ENCODE measurements at regions not wholly inside any gene's neighbourhood (a gene's known extent, or its start where the extent isn't known, plus 50 kb on each side); places are given as distances from the start of the nearest gene placed in this dataset.

GRCh38 chr7:94303118-94303517, 91.6 kb upstream of the COL1A2 start:
- in situ Hi-C loops (cut with MboI; ENCODE audit: low sequenced_read_pairs, unreplicated experiment) = no loop called here
- no peak for TF ChIP-seq CTCF (IDR thresholded peaks at IDR 0.05; ENCODE audit: borderline replicate concordance, control extremely low read depth, extremely low read depth, insufficient read depth, missing control alignments)
- no peak for DNase-seq (ENCODE audit: low spot score)

GRCh38 chr7:94303695-94304094, 91.0 kb upstream of the COL1A2 start:
- no peak for DNase-seq (ENCODE audit: low spot score)
- TF ChIP-seq CTCF (IDR thresholded peaks at IDR 0.05; ENCODE audit: borderline replicate concordance, control extremely low read depth, extremely low read depth, insufficient read depth, missing control alignments) = no peak
- in situ Hi-C loops (cut with MboI; ENCODE audit: low sequenced_read_pairs, unreplicated experiment) = no loop called here

GRCh38 chr7:94304878-94305277, 89.8 kb upstream of the COL1A2 start:
- DNase-seq (ENCODE audit: low spot score) = no peak
- no peak for TF ChIP-seq CTCF (IDR thresholded peaks at IDR 0.05; ENCODE audit: borderline replicate concordance, control extremely low read depth, extremely low read depth, insufficient read depth, missing control alignments)
- in situ Hi-C loops (cut with MboI; ENCODE audit: low sequenced_read_pairs, unreplicated experiment) = no loop called here

GRCh38 chr7:94305836-94306235, 88.9 kb upstream of the COL1A2 start:
- no peak for TF ChIP-seq CTCF (IDR thresholded peaks at IDR 0.05; ENCODE audit: borderline replicate concordance, control extremely low read depth, extremely low read depth, insufficient read depth, missing control alignments)
- in situ Hi-C loops (cut with MboI; ENCODE audit: low sequenced_read_pairs, unreplicated experiment) = no loop called here

GRCh38 chr7:94307399-94308048, 87.2 kb upstream of the COL1A2 start:
- in situ Hi-C loops (cut with MboI; ENCODE audit: low sequenced_read_pairs, unreplicated experiment) = no loop called here
- no peak for TF ChIP-seq CTCF (IDR thresholded peaks at IDR 0.05; ENCODE audit: borderline replicate concordance, control extremely low read depth, extremely low read depth, insufficient read depth, missing control alignments)
- no peak for DNase-seq (ENCODE audit: low spot score)

More at GRCh38 chr7:94305836-94306235, 88.9 kb upstream of the COL1A2 start:
- no peak for DNase-seq (ENCODE audit: low spot score)

GRCh38 chr7:94311515-94311914, 83.2 kb upstream of the COL1A2 start:
- in situ Hi-C loops (cut with MboI; ENCODE audit: low sequenced_read_pairs, unreplicated experiment) = no loop called here
- no peak for TF ChIP-seq CTCF (IDR thresholded peaks at IDR 0.05; ENCODE audit: borderline replicate concordance, control extremely low read depth, extremely low read depth, insufficient read depth, missing control alignments)
- no peak for DNase-seq (ENCODE audit: low spot score)

All from GM13976 (cell line).